D721Med (cell line): ENCODE measurements at regions not wholly inside any gene's neighbourhood (a gene's known extent, or its start where the extent isn't known, plus 50 kb on each side); places are given as distances from the start of the nearest gene placed in this dataset.

Source experiments
- DNase-seq: peaks from one replicate; pipeline ENCODE4 v3.0.0; 2011; ENCODE audit warnings: low spot score; ENCODE audit not compliant: insufficient read length
- FAIRE-seq: peaks from 2 replicates; lab custom pipeline; 2011; peaks lifted over from hg19 to GRCh38; lab: Jason Lieb, UNC
- CTCF ChIP-seq: IDR thresholded peaks from 2 replicates; pipeline ENCODE4 v1.5.1; 2012; ENCODE audit warnings: mild to moderate bottlenecking, control low read depth; ENCODE audit not compliant: insufficient read depth; ENCODE audit errors: missing control alignments

DNA sequence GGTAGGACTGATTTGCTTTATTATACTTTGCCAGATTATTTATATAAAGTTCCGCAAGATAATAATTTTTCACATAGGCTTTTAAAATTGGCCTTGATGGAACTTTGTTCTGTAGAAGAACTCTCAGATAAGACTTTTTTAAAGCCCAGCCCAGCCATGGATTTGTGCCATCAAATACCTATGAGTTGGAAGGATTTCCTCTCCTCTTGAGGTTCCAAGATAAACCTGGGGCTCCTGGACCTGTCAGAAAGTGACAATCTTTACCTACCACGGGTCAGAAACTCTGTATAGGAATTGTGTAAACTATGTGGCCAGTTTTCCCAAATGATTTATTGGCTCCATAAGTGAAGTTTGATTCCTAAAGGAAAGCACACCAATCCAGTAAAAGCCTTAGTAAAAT is 271.9 kb upstream of the GRID2 start:
- no peak for FAIRE-seq
- DNase-seq = no peak
- no peak for TF ChIP-seq CTCF

GRCh38 chr4:92035666-92036065 is 268.1 kb upstream of the GRID2 start:
- no peak for FAIRE-seq
- TF ChIP-seq CTCF = no peak
- DNase-seq = no peak

GRCh38 chr4:92045718-92046117 is 258.0 kb upstream of the GRID2 start:
- TF ChIP-seq CTCF = no peak
- no peak for FAIRE-seq
- DNase-seq = no peak

- DNase-seq = no peak
- TF ChIP-seq CTCF = peak; percentile 15
- no peak for FAIRE-seq
These were observed 256.4 kb upstream of the GRID2 start for GRCh38 chr4:92047209-92047875.

- no peak for FAIRE-seq
- no peak for TF ChIP-seq CTCF
- no peak for DNase-seq
These were observed 252.9 kb upstream of the GRID2 start for GRCh38 chr4:92050875-92051274.

DNA sequence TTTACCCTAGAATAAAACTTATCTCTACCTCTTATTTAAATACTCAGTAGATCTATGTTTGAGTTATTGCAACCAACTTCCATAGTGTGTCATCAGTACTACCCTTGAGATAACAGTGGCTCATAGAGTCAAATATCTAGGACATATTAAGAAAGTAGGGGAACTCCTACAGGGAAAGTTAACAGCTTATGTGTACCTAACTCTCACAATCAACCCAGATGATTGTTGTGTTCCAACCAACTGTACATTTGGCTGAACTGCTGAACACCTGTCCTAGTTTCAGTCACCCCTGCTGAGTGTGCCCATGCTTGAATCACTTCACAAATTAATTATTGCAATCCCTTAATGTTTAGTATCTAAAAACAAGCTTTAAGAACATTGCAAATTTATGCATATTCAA is 244.2 kb upstream of the GRID2 start:
- DNase-seq (no peak), FAIRE-seq (no peak)
- TF ChIP-seq CTCF = no peak

- no peak for DNase-seq
- FAIRE-seq = no peak
- no peak for TF ChIP-seq CTCF
These were observed 243.4 kb upstream of the GRID2 start for GRCh38 chr4:92060333-92060732.
